GM21360 (cell line): ENCODE measurements at regions not wholly inside any gene's neighbourhood (a gene's known extent, or its start where the extent isn't known, plus 50 kb on each side); places are given as distances from the start of the nearest gene placed in this dataset.

Experiments used
- ATAC-seq: cut with Tn5 transposase; IDR thresholded peaks from one replicate; pipeline ENCODE4 v1.9.1; 2021; ENCODE audit warnings: mild to moderate bottlenecking, moderate library complexity; ENCODE audit not compliant: unreplicated experiment

- no peak for ATAC-seq
Observed at GRCh38 chr13:53631511-53631910, 602.9 kb downstream of the OLFM4 start.

GRCh38 chr13:53638040-53638439, 609.4 kb downstream of the OLFM4 start:
- ATAC-seq: no peak

DNA sequence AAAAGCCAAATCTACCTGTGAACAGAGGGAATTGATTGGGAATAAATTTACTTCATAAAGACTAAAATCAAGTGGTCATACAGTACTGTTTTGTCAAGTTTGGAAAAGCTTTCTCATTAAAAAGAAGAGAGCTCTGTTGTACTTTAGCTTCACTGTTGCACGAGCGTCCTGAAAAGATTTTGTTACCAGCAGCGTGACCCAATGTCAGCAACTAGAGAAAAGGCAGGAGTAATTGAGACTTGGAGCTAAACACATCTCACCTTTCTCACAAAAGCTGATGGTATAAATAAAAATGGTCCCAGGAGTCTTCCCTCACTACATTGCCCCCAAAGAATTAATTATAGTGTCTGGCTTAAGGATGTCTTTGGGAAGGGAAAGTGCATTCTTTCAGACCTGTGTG, 613.7 kb downstream of the OLFM4 start:
- no peak for ATAC-seq

- no peak for ATAC-seq
Observed at GRCh38 chr13:53648673-53649072, 620.1 kb downstream of the OLFM4 start.

DNA sequence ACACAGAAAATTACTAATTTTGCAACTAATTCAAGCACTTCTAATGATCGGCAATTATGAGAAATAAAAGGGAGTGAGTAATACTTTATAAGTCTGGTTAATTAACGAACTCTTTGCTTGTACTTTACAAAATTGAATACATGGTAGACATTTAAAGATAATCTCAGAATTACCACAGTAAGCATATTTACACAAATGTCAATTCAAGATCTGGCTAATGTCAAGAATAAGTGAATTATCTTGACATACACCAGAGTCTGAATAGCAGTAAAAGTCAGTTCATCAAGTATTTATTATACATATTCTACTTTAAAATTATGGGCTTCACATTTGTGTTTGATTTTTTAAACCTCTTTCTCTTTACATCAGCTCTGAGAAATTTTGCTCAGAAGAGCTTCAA, 643.4 kb downstream of the OLFM4 start:
- ATAC-seq: no peak

DNA sequence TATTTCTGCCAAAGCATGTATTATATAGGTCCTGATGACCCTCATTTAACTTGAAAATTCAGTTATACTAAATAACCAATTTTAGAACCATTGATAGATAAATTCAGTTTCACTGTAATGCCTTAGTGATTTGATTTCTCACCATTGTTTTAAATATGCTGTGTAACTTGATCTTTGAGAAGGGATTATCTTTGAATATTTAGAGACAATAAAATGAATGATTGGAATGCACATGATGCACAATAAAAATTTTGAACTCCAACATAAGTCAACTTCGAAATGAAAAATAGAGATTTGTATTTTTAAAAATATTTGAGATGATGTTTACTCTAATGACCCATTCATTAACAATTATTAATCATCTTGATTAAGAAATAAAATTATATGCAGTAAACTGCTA, 654.5 kb downstream of the OLFM4 start:
- no peak for ATAC-seq

GRCh38 chr13:53683608-53684007, 655.0 kb downstream of the OLFM4 start:
- ATAC-seq: no peak

DNA sequence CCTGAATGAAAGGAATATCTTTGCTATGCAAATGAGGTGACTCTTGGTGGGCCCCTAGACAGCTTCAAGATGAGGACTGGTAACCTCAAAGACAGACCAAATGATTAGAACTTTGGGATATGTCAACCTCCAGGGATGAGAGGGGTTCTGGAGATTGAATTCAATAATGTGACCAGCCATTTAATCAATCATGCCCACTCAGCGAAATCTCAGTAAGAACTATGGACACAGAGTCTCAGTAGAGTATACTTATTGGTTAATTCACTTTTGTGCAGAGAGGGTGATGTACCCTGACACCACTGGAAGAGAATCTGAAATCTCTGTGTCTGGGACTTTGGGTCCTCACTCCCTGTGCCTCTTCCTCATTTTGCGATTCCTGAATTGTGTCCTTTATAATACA, 662.8 kb downstream of the OLFM4 start:
- ATAC-seq: no peak

DNA sequence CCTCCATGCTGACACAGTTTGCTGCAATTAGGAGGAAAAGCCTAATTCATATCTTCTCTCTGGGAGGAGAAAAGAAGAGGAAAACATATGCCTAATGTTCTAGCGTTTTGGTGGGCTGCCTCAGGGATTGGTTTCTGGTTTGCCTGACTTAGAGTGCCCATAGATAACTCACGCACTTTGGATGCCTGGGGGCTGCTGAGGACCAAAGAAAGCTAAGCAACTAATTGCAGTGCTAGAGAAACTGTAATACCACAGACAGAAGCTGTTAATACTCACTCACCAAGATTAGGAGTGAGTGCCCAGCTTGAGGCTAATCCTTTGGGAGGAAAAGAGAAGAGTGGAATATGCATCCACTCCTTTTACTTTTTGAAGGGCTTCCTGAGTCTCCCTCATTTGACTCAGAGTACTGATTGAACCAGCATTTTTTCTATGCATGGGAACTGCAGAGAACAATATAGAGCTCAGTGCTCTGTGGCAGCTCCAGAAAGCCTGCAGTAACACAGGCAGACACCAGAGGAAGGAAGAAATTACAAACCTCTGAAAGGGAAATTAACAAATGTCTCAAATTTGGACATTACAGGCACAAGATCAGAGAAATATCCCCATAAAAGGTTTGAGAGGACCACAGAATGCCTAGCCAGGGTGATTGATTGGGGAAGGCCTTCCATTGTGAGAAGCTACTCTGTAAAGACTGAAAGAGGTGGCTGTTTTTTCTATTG, 666.4 kb downstream of the OLFM4 start:
- no peak for ATAC-seq

- no peak for ATAC-seq
Observed at GRCh38 chr13:53703371-53704080, 674.9 kb downstream of the OLFM4 start.

DNA sequence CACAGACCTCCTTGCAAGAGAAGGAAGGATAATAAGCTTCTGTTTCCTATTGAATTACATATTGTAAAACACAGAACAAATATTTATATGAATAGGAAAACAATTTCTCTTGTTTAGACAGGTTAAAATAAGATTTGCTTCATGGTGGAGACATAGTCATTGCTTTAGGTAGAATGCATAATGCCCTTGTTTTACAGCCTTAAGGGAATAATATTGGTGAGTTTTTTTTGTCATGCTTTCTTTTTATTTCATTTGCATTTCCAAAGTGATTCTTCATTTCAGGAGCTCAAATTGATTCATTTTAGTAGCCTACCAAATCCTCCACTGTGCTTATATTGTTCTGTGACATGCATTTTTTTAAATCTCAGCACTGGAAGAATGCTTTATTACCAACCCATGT, 690.7 kb downstream of the OLFM4 start:
- ATAC-seq: no peak

DNA sequence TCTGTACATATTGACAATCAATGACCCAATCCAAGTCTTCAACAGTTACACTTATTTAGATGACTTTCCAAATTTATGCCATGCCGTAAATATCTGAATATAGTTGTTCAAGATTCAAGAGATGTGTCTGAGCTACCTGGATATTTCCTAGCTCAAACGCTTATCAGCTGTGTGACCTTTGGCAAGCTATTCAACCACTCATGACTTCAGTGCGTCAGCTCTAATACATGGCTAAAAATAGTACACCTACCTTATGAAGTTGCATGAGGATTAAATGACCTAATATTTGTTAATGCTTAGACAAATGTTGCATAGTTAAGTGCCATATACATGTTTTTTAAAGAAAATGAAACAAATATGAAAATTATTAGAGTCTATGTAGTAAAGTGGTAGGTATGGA, 704.1 kb downstream of the OLFM4 start:
- ATAC-seq: no peak

GRCh38 chr13:53743906-53744305, 715.3 kb downstream of the OLFM4 start:
- ATAC-seq: no peak

- ATAC-seq: no peak
Observed at GRCh38 chr13:53747825-53748224, 719.2 kb downstream of the OLFM4 start.

DNA sequence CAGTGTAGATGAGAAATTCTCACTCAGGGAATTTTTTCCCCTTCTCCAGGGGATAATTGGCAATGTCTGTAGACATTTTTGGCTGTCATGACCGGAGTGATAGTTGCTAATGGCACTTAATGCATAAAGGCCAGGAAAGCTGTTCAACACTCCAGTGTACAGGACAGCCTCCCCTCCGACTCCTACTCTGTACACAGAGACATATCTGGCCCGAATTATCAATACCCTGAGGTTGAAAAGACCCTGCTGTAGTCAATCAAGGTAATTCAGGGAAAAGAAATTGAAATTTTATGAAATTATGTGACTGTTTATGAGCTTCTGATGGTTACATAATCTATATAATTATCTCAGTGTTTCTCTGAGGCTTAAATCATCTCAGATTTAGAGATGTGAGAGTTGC, 720.7 kb downstream of the OLFM4 start:
- no peak for ATAC-seq

GRCh38 chr13:53759016-53759415, 730.4 kb downstream of the OLFM4 start:
- ATAC-seq: no peak

GRCh38 chr13:53775807-53776206, 747.2 kb downstream of the OLFM4 start:
- ATAC-seq: no peak

- ATAC-seq: no peak
Observed at GRCh38 chr13:53778937-53779336, 750.3 kb downstream of the OLFM4 start.

DNA sequence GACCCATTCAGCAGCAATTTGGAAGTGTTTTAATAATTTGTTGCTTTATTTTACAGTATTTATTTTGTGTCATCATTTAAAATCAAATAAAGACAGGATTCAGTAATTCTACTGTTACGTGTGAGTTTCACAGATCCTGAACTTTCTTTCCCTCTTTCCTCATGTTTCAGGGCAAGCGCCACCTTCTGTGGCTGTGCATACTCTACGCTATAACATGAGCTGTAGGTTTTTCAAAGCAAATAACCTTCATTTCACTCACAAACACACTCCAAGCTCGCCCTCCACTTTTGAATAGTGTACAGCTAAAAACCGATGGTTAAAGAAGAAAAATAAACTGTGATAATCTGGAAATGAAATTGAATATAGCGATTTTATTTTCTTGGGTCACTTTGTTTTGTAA, 753.3 kb downstream of the OLFM4 start:
- no peak for ATAC-seq

DNA sequence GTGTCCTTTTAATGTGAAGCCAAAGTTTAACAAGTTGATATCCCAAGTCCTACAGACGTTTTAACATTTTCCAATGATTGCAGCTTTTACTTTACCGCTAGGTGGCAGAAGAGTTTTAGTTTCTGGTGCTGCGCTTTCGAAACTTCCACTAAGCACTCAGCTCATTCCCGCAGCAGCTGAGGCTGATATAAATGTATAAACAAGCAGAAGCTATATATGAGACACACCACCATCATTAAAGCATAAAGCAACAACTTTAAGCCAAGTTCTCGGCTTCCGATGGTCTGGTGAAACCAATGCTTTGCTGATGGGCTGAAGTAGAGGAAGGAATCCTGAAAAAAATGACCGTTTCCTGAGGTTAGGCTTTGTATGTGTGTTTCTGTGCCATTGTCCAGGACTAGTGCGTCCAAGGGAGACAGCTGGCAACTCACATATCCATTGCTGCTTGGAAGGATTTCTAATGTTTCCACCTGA, 753.9 kb downstream of the OLFM4 start:
- ATAC-seq: peak; percentile 60

DNA sequence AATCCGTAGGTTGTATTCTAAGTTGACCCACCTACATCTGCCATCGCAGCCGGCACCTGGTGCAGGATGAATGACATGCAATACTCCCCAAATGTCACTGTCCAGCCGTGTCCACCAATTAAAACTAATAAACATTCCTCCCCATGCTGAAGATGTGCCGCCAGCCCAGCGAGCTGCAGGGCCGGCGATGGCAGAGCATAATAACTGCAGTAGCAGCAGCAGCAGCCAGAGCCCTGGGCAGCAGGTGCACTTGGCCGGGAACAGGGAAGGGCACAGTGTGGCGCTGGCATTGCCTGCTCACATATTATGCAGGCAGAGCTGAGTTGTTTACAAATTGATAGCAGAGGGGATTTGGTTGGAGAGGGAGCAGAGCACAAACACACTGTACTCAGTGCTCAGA, 754.9 kb downstream of the OLFM4 start:
- ATAC-seq: no peak

- ATAC-seq: no peak
Observed at GRCh38 chr13:53788286-53788685, 759.7 kb downstream of the OLFM4 start.

- ATAC-seq: no peak
Observed at GRCh38 chr13:53800011-53800410, 771.4 kb downstream of the OLFM4 start.
